Endothelial cell of umbilical vein (primary cell): ENCODE measurements at regions not wholly inside any gene's neighbourhood (a gene's known extent, or its start where the extent isn't known, plus 50 kb on each side); places are given as distances from the start of the nearest gene placed in this dataset.

ENCODE experiments used
- BruUV-seq: library from RNA; stranded (reverse); fragments of 400-500 nt; replicated peaks from 2 replicates; lab custom pipeline; 2021; lab: Mats Ljungman, UMichigan
- CTCF ChIA-PET: fragments of 300-600, 350-600 bp; sonication (Branson Sonifier 250); formaldehyde crosslinking; loops from one replicate; lab custom pipeline; 2021; ENCODE audit warnings: antibody characterized with exemption, inconsistent platforms; lab: Charles Lee
- POLR2A ChIA-PET: fragments of 300-600, 350-600 bp; sonication (Branson Sonifier 250); formaldehyde crosslinking; loops from one replicate; lab custom pipeline; 2021; ENCODE audit warnings: antibody characterized with exemption, inconsistent platforms; lab: Charles Lee
- DNase-seq: peaks from one replicate; pipeline ENCODE4 v3.0.0-alpha.2; 2011; ENCODE audit warnings: low read depth, low spot score
- FAIRE-seq: peaks from 2 replicates; lab custom pipeline; 2011; peaks lifted over from hg19 to GRCh38; lab: Jason Lieb, UNC
- H2AFZ ChIP-seq: 2 replicates; pipeline ENCODE4 v1.6.0; 2012; ENCODE audit warnings: low read depth, low read length, control low read depth, inconsistent platforms
- H3K27ac ChIP-seq: 2 replicates; pipeline ENCODE4 v1.5.1; 2011; ENCODE audit warnings: low read depth, mild to moderate bottlenecking, control low read depth, low read length, moderate library complexity; ENCODE audit not compliant: insufficient read depth
- H3K27me3 ChIP-seq, 2 experiments: 2 replicates each; pipeline versions ENCODE4 v1.6.0 to v1.6.1; 2011; ENCODE audit warnings: low read length in 2 of 2, mixed read lengths in 1 of 2; ENCODE audit not compliant: control insufficient read depth in 2 of 2, insufficient read depth in 2 of 2
- H3K36me3 ChIP-seq, 2 experiments: 2 replicates in 1 of 2; 3 replicates in 1 of 2; pipeline ENCODE4 v1.5.1; 2011; ENCODE audit warnings: low read length in 2 of 2, mild to moderate bottlenecking in 1 of 2, moderate library complexity in 1 of 2; ENCODE audit not compliant: control insufficient read depth in 2 of 2, insufficient read depth in 2 of 2; ENCODE audit errors: extremely low read depth in 1 of 2
- H3K4me1 ChIP-seq: 3 replicates; pipeline ENCODE4 v1.5.1; 2011; ENCODE audit warnings: mild to moderate bottlenecking, low read length; ENCODE audit not compliant: control insufficient read depth, insufficient read depth; ENCODE audit errors: extremely low read depth
- H3K4me2 ChIP-seq: 2 replicates; pipeline ENCODE4 v1.6.1; 2011; ENCODE audit warnings: low read length, control low read depth, mixed read lengths; ENCODE audit not compliant: insufficient read depth
- H3K4me3 ChIP-seq, 3 experiments: fragments of 200-600 bp in 1 of 3; sonication (generic), shearing (Covaris generic) in 1 of 3; replicated peaks in 1 of 3; 2 replicates each; pipeline ENCODE4 v1.5.1; 2011 to 2016; ENCODE audit warnings: control low read depth in 3 of 3, low read length in 3 of 3, mild to moderate bottlenecking in 2 of 3, inconsistent platforms in 1 of 3, low read depth in 1 of 3, moderate library complexity in 1 of 3; ENCODE audit not compliant: insufficient read depth in 1 of 3
- H3K79me2 ChIP-seq: 2 replicates; pipeline ENCODE4 v1.6.0; 2012; ENCODE audit warnings: low read length, inconsistent platforms; ENCODE audit not compliant: control insufficient read depth, insufficient read depth
- H3K9ac ChIP-seq: replicated peaks from 2 replicates; pipeline ENCODE3; 2011; ENCODE audit warnings: low read length, control low read depth; ENCODE audit not compliant: insufficient read depth; ENCODE audit errors: extremely low read depth
- H3K9me1 ChIP-seq: replicated peaks from 3 replicates; pipeline ENCODE4 v1.6.0; 2011; ENCODE audit warnings: mild to moderate bottlenecking, low read length; ENCODE audit not compliant: control insufficient read depth, insufficient read depth; ENCODE audit errors: extremely low read depth
- H3K9me3 ChIP-seq: replicated peaks from 2 replicates; pipeline ENCODE4 v1.5.1; 2012; ENCODE audit warnings: low read length, inconsistent platforms; ENCODE audit not compliant: control insufficient read depth, insufficient read depth
- H4K20me1 ChIP-seq: replicated peaks from 2 replicates; pipeline ENCODE3; 2011; ENCODE audit warnings: mild to moderate bottlenecking, low read length; ENCODE audit not compliant: control insufficient read depth, insufficient read depth; ENCODE audit errors: extremely low read depth
- CTCF ChIP-seq, 2 donors: IDR thresholded peaks; 1 replicate in 1 of 2; 2 replicates in 1 of 2; pipeline ENCODE4 v1.5.1; 2011; ENCODE audit warnings: low read length in 2 of 2, mild to moderate bottlenecking in 2 of 2, moderate library complexity in 2 of 2, control low read depth in 1 of 2, inconsistent platforms in 1 of 2, low read depth in 1 of 2; ENCODE audit not compliant: insufficient read depth in 1 of 2; ENCODE audit errors: extremely low read depth in 1 of 2
- EZH2 ChIP-seq: IDR thresholded peaks from 2 replicates; pipeline ENCODE4 v1.6.1; 2012; ENCODE audit warnings: borderline replicate concordance, low read depth, mild to moderate bottlenecking, moderate library complexity, low read length, inconsistent platforms; ENCODE audit not compliant: severe bottlenecking
- FOS ChIP-seq: IDR thresholded peaks from 2 replicates; pipeline ENCODE4 v1.6.1; 2011; ENCODE audit warnings: mild to moderate bottlenecking, low read length, moderate library complexity, borderline replicate concordance; ENCODE audit not compliant: insufficient read depth
- GATA2 ChIP-seq: IDR thresholded peaks from 2 replicates; pipeline ENCODE4 v1.7.0; 2011; ENCODE audit warnings: low read depth, mild to moderate bottlenecking, moderate library complexity, mixed read lengths, low read length; ENCODE audit not compliant: insufficient read length, insufficient read depth
- JUN ChIP-seq: IDR thresholded peaks from 2 replicates; pipeline ENCODE4 v1.6.1; 2011; ENCODE audit warnings: borderline replicate concordance, low read depth; ENCODE audit not compliant: insufficient read length, insufficient read depth
- MAX ChIP-seq: IDR thresholded peaks from 2 replicates; pipeline ENCODE4 v1.6.1; 2011; ENCODE audit not compliant: insufficient read depth, insufficient read length
- MYC ChIP-seq: IDR thresholded peaks from one replicate; pipeline ENCODE4 v1.6.1; 2011; ENCODE audit warnings: mild to moderate bottlenecking, low read depth, low read length
- POLR2A ChIP-seq: IDR thresholded peaks from 2 replicates; pipeline ENCODE4 v1.6.1; 2012; ENCODE audit warnings: low read depth, mild to moderate bottlenecking, control low read depth, low read length
- POLR2AphosphoS5 ChIP-seq: IDR thresholded peaks from 2 replicates; pipeline ENCODE4 v1.6.1; 2012; ENCODE audit warnings: low read depth, mild to moderate bottlenecking, control low read depth, low read length, moderate library complexity; ENCODE audit not compliant: insufficient read depth
- dilution Hi-C: fragments of 300-500 bp; cut with MboI; formaldehyde crosslinking; loops from one replicate; pipeline ENCODE4 v1.15.0; 2019; ENCODE audit warnings: low sequenced_read_pairs; ENCODE audit not compliant: extremely low pct_ligation_motif_present
- intact Hi-C: fragments of 100-400 bp; cut with micrococcal nuclease; formaldehyde crosslinking; loops from one replicate; pipeline ENCODE4 v1.10.0; 2022

- no peak for FAIRE-seq
- Histone ChIP-seq H3K27me3 (no peaks in the 10 kb centered on the region), H3K27ac (no peak overlapping the region), H2AFZ (no peak overlapping the region), H4K20me1 (no peaks in the 10 kb centered on the region), H3K9me3 (no peaks in the 10 kb centered on the region), H3K79me2 (no peaks in the 10 kb centered on the region), H3K9me1 (no peaks in the 10 kb centered on the region), H3K4me1 (no peaks in the 10 kb centered on the region), H3K4me2 (no peak overlapping the region), H3K9ac (no peak overlapping the region), H3K4me3 (no peak overlapping the region), H3K36me3 (no peaks in the 10 kb centered on the region)
- BruUV-seq = no TSS peak
- no peak for DNase-seq
- CTCF ChIA-PET = interaction anchor here (1.0 kb wide), 1 partner anchor 249 kb away, joined by 3 read pairs; no protein-coding TSS in a partner anchor
- intact Hi-C loops = no loop called here
- TF ChIP-seq EZH2 (no peak), POLR2AphosphoS5 (no peak), CTCF (IDR thresholded peaks at IDR 0.05; ENCODE audit: extremely low read depth in 1 of 2, insufficient read depth in 1 of 2, low read depth in 1 of 2, low read length in 2 of 2) (no peak), POLR2A (no peak), FOS (no peak), MAX (no peak), GATA2 (no peak), MYC (no peak), JUN (no peak)
- dilution Hi-C loops = no loop called here
- POLR2A ChIA-PET = no interaction called here
Measured at GRCh38 chr7:120184866-120185265, 88.1 kb upstream of the KCND2 start.
